ENCODE measurements at regions not wholly inside any gene's neighbourhood (a gene's known extent, or its start where the extent isn't known, plus 50 kb on each side); places are given as distances from the start of the nearest gene placed in this dataset.

- ATAC-seq (ENCODE audit: poor library complexity): no peak
- no peak for DNase-seq
- intact Hi-C loops (cut with DNase I): no loop called here
Observed at GRCh38 chr22:49062802-49063544, 764.7 kb downstream of the BRD1 start.

- intact Hi-C loops (cut with DNase I): no loop called here
- ATAC-seq (ENCODE audit: poor library complexity) (no peak), DNase-seq (no peak)
Observed at GRCh38 chr22:49062155-49062801, 765.4 kb downstream of the BRD1 start.

GRCh38 chr22:49057910-49058309, 769.8 kb downstream of the BRD1 start:
- intact Hi-C loops (cut with DNase I): no loop called here
- no peak for DNase-seq
- no peak for ATAC-seq (ENCODE audit: poor library complexity)

- DNase-seq (no peak), ATAC-seq (ENCODE audit: poor library complexity) (no peak)
- intact Hi-C loops (cut with DNase I): no loop called here
Observed at GRCh38 chr22:49056301-49056700, 771.4 kb downstream of the BRD1 start.

GRCh38 chr22:49055406-49055805, 772.3 kb downstream of the BRD1 start:
- intact Hi-C loops (cut with DNase I): no loop called here
- ATAC-seq (ENCODE audit: poor library complexity) (no peak), DNase-seq (no peak)

GRCh38 chr22:49053578-49053977, 774.1 kb downstream of the BRD1 start:
- DNase-seq (no peak), ATAC-seq (ENCODE audit: poor library complexity) (no peak)
- intact Hi-C loops (cut with DNase I): no loop called here

- DNase-seq: no peak
- intact Hi-C loops (cut with DNase I): no loop called here
- no peak for ATAC-seq (ENCODE audit: poor library complexity)
Observed at GRCh38 chr22:49052560-49052959, 775.1 kb downstream of the BRD1 start.

- ATAC-seq (ENCODE audit: poor library complexity) (peak; percentile 77), DNase-seq (no peak)
- intact Hi-C loops (cut with DNase I): no loop called here
Observed at GRCh38 chr22:49052023-49052538, 775.6 kb downstream of the BRD1 start.

GRCh38 chr22:49051491-49052022, 776.1 kb downstream of the BRD1 start:
- DNase-seq (no peak), ATAC-seq (ENCODE audit: poor library complexity) (no peak)
- intact Hi-C loops (cut with DNase I): no loop called here

GRCh38 chr22:49049691-49050090, 778.0 kb downstream of the BRD1 start:
- intact Hi-C loops (cut with DNase I): loop anchor here (5.0 kb wide), 1 partner anchor 258 kb away; no protein-coding TSS in a partner anchor
- no peak for ATAC-seq (ENCODE audit: poor library complexity)
- no peak for DNase-seq

- no peak for DNase-seq
- intact Hi-C loops (cut with DNase I): loop anchor here (5.0 kb wide), 1 partner anchor 259 kb away; no protein-coding TSS in a partner anchor
- ATAC-seq (ENCODE audit: poor library complexity): no peak
Observed at GRCh38 chr22:49048591-49048990, 779.1 kb downstream of the BRD1 start.

GRCh38 chr22:49047447-49047846, 780.2 kb downstream of the BRD1 start:
- no peak for DNase-seq
- intact Hi-C loops (cut with DNase I): loop anchor here (5.0 kb wide), 1 partner anchor 260 kb away; no protein-coding TSS in a partner anchor
- ATAC-seq (ENCODE audit: poor library complexity): no peak

GRCh38 chr22:49046546-49047361, 780.9 kb downstream of the BRD1 start:
- intact Hi-C loops (cut with DNase I): loop anchor here (5.0 kb wide), 1 partner anchor 261 kb away; no protein-coding TSS in a partner anchor
- ATAC-seq (ENCODE audit: poor library complexity): peak; percentile 69
- DNase-seq: no peak

- no peak for ATAC-seq (ENCODE audit: poor library complexity)
- intact Hi-C loops (cut with DNase I): loop anchor here (5.0 kb wide), 1 partner anchor 261 kb away; no protein-coding TSS in a partner anchor
- no peak for DNase-seq
Observed at GRCh38 chr22:49046000-49046545, 781.6 kb downstream of the BRD1 start.

GRCh38 chr22:49045276-49045675, 782.4 kb downstream of the BRD1 start:
- ATAC-seq (ENCODE audit: poor library complexity) (no peak), DNase-seq (no peak)
- intact Hi-C loops (cut with DNase I): loop anchor here (5.0 kb wide), 1 partner anchor 262 kb away; no protein-coding TSS in a partner anchor

GRCh38 chr22:49044776-49045175, 782.9 kb downstream of the BRD1 start:
- intact Hi-C loops (cut with DNase I): loop anchor here (5.0 kb wide), 1 partner anchor 263 kb away; no protein-coding TSS in a partner anchor
- ATAC-seq (ENCODE audit: poor library complexity): no peak
- no peak for DNase-seq

- DNase-seq (no peak), ATAC-seq (ENCODE audit: poor library complexity) (no peak)
- intact Hi-C loops (cut with DNase I): no loop called here
Observed at GRCh38 chr22:49044091-49044490, 783.6 kb downstream of the BRD1 start.
